KMS-11 (cell line): ENCODE measurements at regions not wholly inside any gene's neighbourhood (a gene's known extent, or its start where the extent isn't known, plus 50 kb on each side); places are given as distances from the start of the nearest gene placed in this dataset.
A peak's percentile ranks its signal among the peaks of the same experiment; 100 is the strongest.

Experiments used
- H2AFZ ChIP-seq: fragments of 200-600 bp; sonication (generic); 2 replicates; pipeline ENCODE4 v1.6.1; 2016; ENCODE audit warnings: antibody characterized with exemption, mixed run types, low read depth
- H3K27ac ChIP-seq: fragments of 200-600 bp; sonication (generic); 2 replicates; pipeline ENCODE4 v1.6.1; 2016; ENCODE audit warnings: mild to moderate bottlenecking, mixed run types
- H3K27me3 ChIP-seq: fragments of 200-600 bp; sonication (generic); 2 replicates; pipeline ENCODE4 v1.6.1; 2017; ENCODE audit warnings: mild to moderate bottlenecking, low read depth, mixed run types, moderate library complexity; ENCODE audit not compliant: insufficient read depth
- H3K36me3 ChIP-seq: fragments of 200-600 bp; sonication (generic); 2 replicates; pipeline ENCODE4 v1.6.1; 2017; ENCODE audit warnings: mild to moderate bottlenecking, mixed run types; ENCODE audit not compliant: insufficient read depth
- H3K4me1 ChIP-seq: fragments of 200-600 bp; sonication (generic); 2 replicates; pipeline ENCODE4 v1.6.1; 2016; ENCODE audit warnings: mild to moderate bottlenecking, low read depth, mixed run types; ENCODE audit not compliant: poor library complexity, severe bottlenecking
- H3K4me2 ChIP-seq: fragments of 200-600 bp; sonication (generic); 2 replicates; pipeline ENCODE4 v1.7.0; 2016; ENCODE audit warnings: mild to moderate bottlenecking, mixed run types
- H3K4me3 ChIP-seq: fragments of 200-600 bp; sonication (generic); IDR thresholded peaks from 2 replicates; pipeline ENCODE4 v1.6.1; 2017; ENCODE audit warnings: low read depth, low read length, mixed read lengths; ENCODE audit not compliant: insufficient read depth
- H3K79me2 ChIP-seq: fragments of 200-600 bp; sonication (generic); 2 replicates; pipeline ENCODE4 v1.6.1; 2016; ENCODE audit warnings: low read depth, mixed run types; ENCODE audit not compliant: insufficient read depth
- H3K9ac ChIP-seq: fragments of 200-600 bp; sonication (generic); 2 replicates; pipeline ENCODE4 v1.6.1; 2016; ENCODE audit warnings: mild to moderate bottlenecking, mixed run types
- H4K20me1 ChIP-seq: fragments of 200-600 bp; sonication (generic); 2 replicates; pipeline ENCODE4 v1.6.1; 2016; ENCODE audit warnings: mild to moderate bottlenecking, mixed run types; ENCODE audit not compliant: insufficient read depth
- CTCF ChIP-seq: fragments of 200-600 bp; sonication (generic); conservative IDR thresholded peaks from 2 replicates; pipeline ENCODE4 v1.6.1; 2017; ENCODE audit warnings: low read depth, mild to moderate bottlenecking, antibody characterized with exemption, low read length, moderate library complexity, mixed read lengths

GRCh38 chr9:89793124-89793495 is 188.3 kb downstream of the GADD45G start:
- H3K4me2 ChIP-seq = no peak overlapping the region
- TF ChIP-seq CTCF = no peak
- peaks cover 51% of the 10 kb centered on the region for H3K4me1 ChIP-seq
- H3K4me3 ChIP-seq = no peak overlapping the region
- H3K79me2 ChIP-seq = no peaks in the 10 kb centered on the region
- H3K27ac ChIP-seq = no peak overlapping the region
- H3K9ac ChIP-seq = no peak overlapping the region
- no peaks in the 10 kb centered on the region for H4K20me1 ChIP-seq
- no peaks in the 10 kb centered on the region for H3K36me3 ChIP-seq
- no peak overlapping the region for H2AFZ ChIP-seq
- H3K27me3 ChIP-seq = no peaks in the 10 kb centered on the region

- Histone ChIP-seq H3K27ac (peak overlapping the region; percentile 76; the same call in 1 of the 2 replicates), H2AFZ (no peak overlapping the region), H3K9ac (no peak overlapping the region), H3K79me2 (no peaks in the 10 kb centered on the region), H3K36me3 (no peaks in the 10 kb centered on the region), H4K20me1 (no peaks in the 10 kb centered on the region), H3K4me3 (no peak overlapping the region), H3K4me1 (peaks cover 55% of the 10 kb centered on the region), H3K4me2 (peak overlapping the region; percentile 59; the same call in 1 of the 2 replicates), H3K27me3 (no peaks in the 10 kb centered on the region)
- TF ChIP-seq CTCF = no peak
These were observed 188.7 kb downstream of the GADD45G start for GRCh38 chr9:89793551-89793950.

GRCh38 chr9:89794918-89795317 is 190.1 kb downstream of the GADD45G start:
- peak overlapping the region; percentile 76 for H3K27ac ChIP-seq
- no peaks in the 10 kb centered on the region for H3K79me2 ChIP-seq
- peak overlapping the region; percentile 59 for H3K4me2 ChIP-seq
- no peak for TF ChIP-seq CTCF
- H3K9ac ChIP-seq = peak overlapping the region; percentile 49; the same call in 1 of the 2 replicates
- no peak overlapping the region for H3K4me3 ChIP-seq
- no peaks in the 10 kb centered on the region for H3K27me3 ChIP-seq
- peaks cover 65% of the 10 kb centered on the region for H3K4me1 ChIP-seq
- H2AFZ ChIP-seq = peak overlapping the region; percentile 23; the same call in 1 of the 2 replicates
- no peaks in the 10 kb centered on the region for H3K36me3 ChIP-seq
- H4K20me1 ChIP-seq = no peaks in the 10 kb centered on the region

GRCh38 chr9:89795538-89796195 is 190.9 kb downstream of the GADD45G start:
- TF ChIP-seq CTCF = no peak
- Histone ChIP-seq H3K27me3 (no peaks in the 10 kb centered on the region), H3K79me2 (no peaks in the 10 kb centered on the region), H3K36me3 (no peaks in the 10 kb centered on the region), H2AFZ (no peak overlapping the region), H3K4me3 (no peak overlapping the region), H3K4me2 (peak overlapping the region; percentile 59), H3K4me1 (peaks cover 65% of the 10 kb centered on the region), H3K9ac (peak overlapping the region; percentile 49; the same call in 1 of the 2 replicates), H3K27ac (peak overlapping the region; percentile 76), H4K20me1 (no peaks in the 10 kb centered on the region)
